HG02943 (cell line): ENCODE measurements at regions not wholly inside any gene's neighbourhood (a gene's known extent, or its start where the extent isn't known, plus 50 kb on each side); places are given as distances from the start of the nearest gene placed in this dataset.

Experiments used
- ATAC-seq: cut with Tn5 transposase; IDR thresholded peaks from one replicate; pipeline ENCODE4 v1.9.1; 2021; ENCODE audit warnings: mild to moderate bottlenecking, low read depth, moderate library complexity; ENCODE audit not compliant: unreplicated experiment

- no peak for ATAC-seq
Measured at GRCh38 chr21:35368326-35368725, 319.2 kb upstream of the RUNX1 start.

- ATAC-seq: no peak
Measured at GRCh38 chr21:35367553-35367952, 318.5 kb upstream of the RUNX1 start.

GRCh38 chr21:35366394-35367080 is 317.4 kb upstream of the RUNX1 start:
- no peak for ATAC-seq

DNA sequence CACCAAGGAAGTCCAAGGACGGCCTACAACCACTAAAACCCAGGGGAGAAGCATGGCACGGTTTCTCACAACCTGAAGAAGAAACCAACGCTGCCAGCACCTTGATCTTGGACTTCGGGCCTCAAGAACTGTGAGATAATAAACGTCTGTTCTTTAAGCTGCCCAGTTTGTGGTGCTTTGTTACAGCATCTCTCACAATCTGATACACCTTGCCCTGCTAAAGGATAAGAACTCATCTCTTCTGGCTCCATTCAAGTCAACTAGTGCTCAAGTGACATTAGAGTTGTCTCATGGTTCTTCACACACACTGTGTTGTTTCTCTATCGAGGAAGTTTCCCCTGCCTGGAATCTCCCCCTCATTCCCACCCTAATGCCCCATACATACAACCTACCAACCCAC is 314.4 kb upstream of the RUNX1 start:
- ATAC-seq: no peak

DNA sequence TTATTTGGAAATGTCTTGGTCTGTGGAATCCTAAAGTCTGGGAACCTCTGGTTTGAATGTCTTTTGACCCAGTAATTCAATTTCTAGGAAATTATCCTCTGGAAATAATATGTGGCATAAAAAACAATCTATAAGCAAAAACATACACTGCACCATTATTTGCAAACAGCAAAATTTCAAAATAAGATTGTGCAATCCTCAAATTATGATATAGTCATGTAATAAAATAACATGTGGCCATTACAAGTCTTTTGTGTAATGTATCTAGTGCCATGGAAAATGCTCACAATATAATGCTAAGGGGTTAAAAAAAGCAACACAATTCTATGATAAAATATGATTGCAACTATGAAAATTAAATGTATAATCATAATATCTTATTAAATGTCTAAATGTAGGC is 312.9 kb upstream of the RUNX1 start:
- ATAC-seq: no peak

GRCh38 chr21:35360870-35361570 is 311.9 kb upstream of the RUNX1 start:
- no peak for ATAC-seq

DNA sequence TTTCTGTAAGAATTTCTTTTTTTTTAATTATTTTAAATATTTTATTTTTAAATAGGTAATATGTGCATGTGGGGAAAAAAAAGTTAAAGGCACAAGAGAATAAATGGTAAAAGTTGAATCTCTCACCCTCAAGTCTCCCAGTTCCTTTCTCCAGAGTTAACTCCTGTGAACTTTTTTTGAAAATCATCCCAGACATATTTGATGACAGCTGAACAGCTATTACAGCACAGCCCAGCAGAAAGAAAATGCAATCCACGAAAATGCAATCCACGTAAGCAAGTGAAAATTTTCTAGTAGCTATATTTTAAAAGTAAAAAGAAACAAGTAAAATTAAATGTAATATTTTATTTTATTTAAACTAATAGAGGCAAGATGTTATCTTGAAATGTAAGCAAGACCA is 310.0 kb upstream of the RUNX1 start:
- ATAC-seq: no peak

GRCh38 chr21:35358008-35358407 is 308.9 kb upstream of the RUNX1 start:
- no peak for ATAC-seq

DNA sequence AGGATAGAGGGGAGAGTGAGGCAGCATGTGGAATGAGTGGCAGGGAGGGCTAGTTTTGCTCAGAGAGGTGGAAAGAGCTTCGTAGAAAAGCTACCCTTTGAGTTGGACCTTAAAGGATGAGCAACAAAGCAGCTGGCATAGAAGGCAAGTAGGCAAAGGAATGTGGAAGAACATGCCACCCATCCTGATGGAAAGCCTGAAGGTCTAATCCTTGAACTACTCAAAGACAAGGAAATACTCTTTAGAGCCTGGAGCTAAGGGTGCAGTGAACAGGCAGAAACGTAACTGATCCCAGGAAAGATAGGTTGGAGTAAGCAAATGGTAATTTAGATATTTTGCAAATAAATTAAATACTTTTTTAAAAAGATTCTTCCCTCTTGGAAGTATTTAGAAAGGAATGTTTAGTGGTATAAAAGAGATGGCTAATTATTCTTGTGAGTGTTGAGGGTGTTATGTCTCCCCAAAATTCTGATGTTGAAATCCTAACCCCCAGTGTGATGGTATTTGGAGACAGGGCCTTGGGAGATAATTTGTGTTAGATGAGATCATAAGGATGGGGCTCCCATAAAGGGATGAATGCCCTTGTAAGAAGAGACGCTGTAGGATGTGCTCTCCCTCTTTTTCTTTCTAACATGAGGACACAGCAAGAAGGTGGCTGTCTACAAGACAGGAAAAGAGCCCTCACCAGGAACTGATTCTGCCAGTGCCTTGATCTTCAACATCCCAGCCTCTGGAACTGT is 308.1 kb upstream of the RUNX1 start:
- ATAC-seq: no peak

DNA sequence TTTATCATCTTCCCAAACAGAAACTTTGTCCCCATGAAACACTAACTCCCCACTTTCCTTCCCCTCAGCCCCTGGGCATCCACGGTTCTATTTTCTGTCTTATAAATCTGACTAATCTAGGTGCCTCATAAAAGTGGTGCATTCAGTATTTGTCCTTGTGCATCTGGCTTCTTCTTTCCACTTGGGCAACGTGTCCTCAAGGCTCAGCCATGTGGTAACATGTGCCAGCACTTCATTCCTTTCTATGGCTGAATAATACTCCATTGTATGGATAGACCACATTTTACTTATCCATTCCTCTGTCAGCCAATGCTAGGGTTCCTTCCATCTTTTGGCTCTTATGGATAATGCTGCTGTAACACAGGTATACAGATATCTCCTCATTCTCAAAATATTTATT is 305.0 kb upstream of the RUNX1 start:
- no peak for ATAC-seq

GRCh38 chr21:35352793-35353192 is 303.7 kb upstream of the RUNX1 start:
- no peak for ATAC-seq

DNA sequence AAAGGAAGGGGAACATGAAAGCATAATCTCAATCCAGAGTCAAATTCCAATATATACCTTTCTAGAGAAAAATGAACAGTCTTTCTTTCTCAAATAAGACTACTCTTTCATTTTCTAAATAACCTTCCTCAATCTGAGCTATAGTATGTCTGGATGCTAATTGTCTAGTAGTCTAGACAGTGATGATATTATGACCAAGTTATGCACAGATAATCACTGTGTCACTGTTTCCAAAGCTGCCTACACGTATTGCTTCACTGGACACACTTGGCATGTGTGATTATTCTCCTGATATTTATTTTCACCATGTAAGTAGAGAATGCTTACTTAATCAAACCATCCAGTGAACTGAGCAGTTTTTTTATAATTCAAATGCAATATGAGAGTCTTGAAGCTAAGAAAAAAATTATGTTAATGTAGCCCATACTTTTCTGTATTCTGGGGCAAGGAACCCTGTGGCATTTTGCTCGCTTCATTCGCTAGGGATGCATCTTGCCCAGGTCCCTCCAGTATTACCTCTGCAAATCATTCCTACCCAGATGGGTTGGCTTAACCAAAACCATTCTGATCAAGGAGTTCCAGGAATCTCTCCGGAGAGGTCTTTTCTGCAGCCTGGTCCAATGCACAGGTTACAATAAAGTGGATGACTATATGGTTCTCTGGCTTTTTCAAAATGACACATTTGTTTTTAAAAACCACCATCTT is 303.1 kb upstream of the RUNX1 start:
- no peak for ATAC-seq

DNA sequence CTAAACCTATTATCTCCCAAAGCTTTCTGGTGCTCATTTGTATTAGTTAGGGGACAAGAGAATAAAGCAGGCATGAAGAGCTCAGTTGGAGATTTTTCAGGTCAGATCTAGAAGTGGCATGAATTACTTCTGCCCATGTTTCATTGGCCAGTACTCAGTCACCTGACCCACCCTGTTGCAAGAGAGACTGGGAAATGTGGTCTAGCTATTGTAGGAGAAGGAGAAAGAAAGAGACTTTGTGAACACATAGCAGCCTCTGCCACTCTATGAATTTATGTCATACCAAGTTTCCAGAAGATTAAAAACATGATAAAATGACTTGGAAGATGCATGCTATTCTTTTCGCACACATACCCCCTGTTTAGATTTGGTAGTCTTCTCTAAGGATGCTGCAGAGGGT is 302.3 kb upstream of the RUNX1 start:
- no peak for ATAC-seq

DNA sequence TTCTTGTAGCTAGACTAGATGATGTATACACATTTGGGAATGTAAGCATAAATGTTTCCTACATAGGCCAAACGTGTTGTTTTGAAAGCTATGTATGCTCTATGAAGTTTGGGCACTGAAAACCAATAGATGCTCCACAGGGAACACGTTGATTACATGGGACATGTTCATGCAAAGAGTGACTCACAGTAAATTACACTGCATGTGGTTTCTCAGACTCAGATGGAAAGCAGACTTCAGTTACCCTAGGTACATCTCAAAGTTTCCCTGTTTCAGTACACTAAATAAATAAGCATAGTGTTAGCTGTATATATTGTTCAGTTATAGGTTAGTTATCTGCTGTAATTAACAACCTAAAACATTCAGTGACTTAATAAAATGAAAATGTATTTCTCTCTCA is 301.9 kb upstream of the RUNX1 start:
- ATAC-seq: no peak

GRCh38 chr21:35349376-35350080 is 300.4 kb upstream of the RUNX1 start:
- no peak for ATAC-seq

- ATAC-seq: no peak
Measured at GRCh38 chr21:35348686-35349085, 299.6 kb upstream of the RUNX1 start.

DNA sequence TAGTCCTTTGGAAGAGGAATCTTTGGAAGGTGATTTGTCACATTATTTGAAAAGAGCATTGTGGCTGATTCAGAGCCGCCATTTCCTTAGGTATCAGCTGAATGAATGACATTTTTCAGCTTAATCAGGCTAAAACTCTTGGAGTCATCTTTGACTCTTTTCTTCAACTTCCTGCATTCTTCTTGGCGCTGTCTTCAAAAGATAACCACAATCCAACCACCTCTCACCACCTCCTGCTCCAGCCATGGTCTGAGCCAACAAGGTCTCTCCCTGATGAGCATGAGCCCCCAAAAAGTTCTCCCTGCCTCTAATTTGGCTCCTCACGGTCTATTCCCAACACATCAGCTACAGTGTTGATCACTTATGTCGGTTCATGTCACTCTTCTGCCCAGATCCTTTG is 297.6 kb upstream of the RUNX1 start:
- no peak for ATAC-seq

GRCh38 chr21:35345954-35346353 is 296.9 kb upstream of the RUNX1 start:
- no peak for ATAC-seq

GRCh38 chr21:35344582-35344981 is 295.5 kb upstream of the RUNX1 start:
- ATAC-seq: no peak

DNA sequence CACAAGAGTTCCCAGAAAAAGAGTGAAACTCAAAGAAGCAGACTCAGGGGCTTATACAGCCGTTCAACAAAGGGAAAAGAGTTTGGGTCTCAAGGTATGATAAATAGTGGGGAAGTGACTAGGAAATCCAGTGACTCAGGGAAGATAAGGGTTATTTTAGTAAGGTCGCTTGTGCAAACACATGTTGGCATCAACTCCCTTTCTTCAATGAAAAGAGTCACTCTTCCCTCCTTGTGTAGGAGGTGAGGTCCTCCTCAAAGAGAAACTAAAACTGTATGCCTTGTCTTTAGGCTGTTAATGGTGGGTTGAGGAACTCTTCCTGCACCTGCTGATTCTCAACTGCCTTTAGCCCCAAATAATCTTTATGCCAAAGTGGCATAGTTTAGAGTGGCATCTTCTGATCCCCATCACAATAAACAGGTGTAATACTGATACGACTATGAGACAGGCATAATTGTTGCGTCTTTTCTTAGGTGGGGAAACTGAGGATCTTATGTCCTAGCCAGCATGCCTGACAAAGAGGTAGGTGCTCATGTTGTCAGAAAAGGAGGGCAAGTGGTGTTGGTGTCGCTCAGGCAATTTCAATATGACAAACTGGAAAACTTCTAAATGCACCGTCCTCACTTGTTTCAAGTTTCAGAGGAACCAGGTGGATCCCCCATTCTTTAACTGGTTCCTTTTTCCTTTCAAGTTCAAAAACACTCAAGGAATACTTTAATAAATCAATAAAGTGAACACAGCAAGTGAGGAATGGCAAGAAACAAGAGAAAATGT is 294.1 kb upstream of the RUNX1 start:
- ATAC-seq: no peak
